OCI-LY3 (cell line): ENCODE measurements at regions not wholly inside any gene's neighbourhood (a gene's known extent, or its start where the extent isn't known, plus 50 kb on each side); places are given as distances from the start of the nearest gene placed in this dataset.

ENCODE experiments used
- H2AFZ ChIP-seq: fragments of 200-600, 300-600 bp; shearing (Covaris generic); 2 replicates; pipeline ENCODE4 v1.6.0; 2014; ENCODE audit warnings: antibody characterized with exemption, low read depth, low read length
- H3K27ac ChIP-seq: fragments of 200-600, 300-600 bp; sonication (generic); 2 replicates; pipeline ENCODE4 v1.5.1; 2014; ENCODE audit warnings: mild to moderate bottlenecking, low read length, moderate library complexity, mixed read lengths
- H3K27me3 ChIP-seq: fragments of 200-600, 300-600 bp; sonication (generic); 2 replicates; pipeline ENCODE4 v1.6.1; 2014; ENCODE audit warnings: low read depth, low read length, mixed read lengths
- H3K36me3 ChIP-seq: fragments of 200-600, 300-600 bp; sonication (generic); replicated peaks from 2 replicates; pipeline ENCODE3; 2014; ENCODE audit warnings: low read depth, low read length, mixed read lengths
- H3K4me1 ChIP-seq: fragments of 300-600, 200-600 bp; sonication (generic); 2 replicates; pipeline ENCODE4 v1.6.1; 2014; ENCODE audit warnings: low read length, mixed read lengths
- H3K4me2 ChIP-seq: fragments of 200-600, 300-600 bp; sonication (generic); 2 replicates; pipeline ENCODE4 v1.6.1; 2014; ENCODE audit warnings: low read length, mixed read lengths
- H3K4me3 ChIP-seq: fragments of 300-600, 200-600 bp; sonication (generic); 2 replicates; pipeline ENCODE4 v1.5.1; 2014; ENCODE audit warnings: antibody characterized with exemption, mild to moderate bottlenecking, low read length, moderate library complexity
- H3K79me2 ChIP-seq: fragments of 300-600, 200-600 bp; shearing (Covaris generic); 2 replicates; pipeline ENCODE4 v1.6.1; 2014; ENCODE audit warnings: mild to moderate bottlenecking, low read length, mixed read lengths
- H3K9ac ChIP-seq: fragments of 300-600, 200-600 bp; shearing (Covaris generic); 2 replicates; pipeline ENCODE4 v1.6.0; 2014; ENCODE audit warnings: mild to moderate bottlenecking, low read length, moderate library complexity
- H3K9me3 ChIP-seq: fragments of 200-600, 300-600 bp; shearing (Covaris generic); 2 replicates; pipeline ENCODE4 v1.6.1; 2014; ENCODE audit warnings: low read length, mixed read lengths; ENCODE audit not compliant: insufficient read depth
- H4K20me1 ChIP-seq: fragments of 200-600, 300-600 bp; sonication (generic); 2 replicates; pipeline ENCODE4 v1.6.1; 2016; ENCODE audit warnings: low read length, mixed read lengths; ENCODE audit not compliant: insufficient read depth
- CTCF ChIP-seq: fragments of 200-600, 300-600 bp; sonication (generic); IDR thresholded peaks from 2 replicates; pipeline ENCODE4 v1.5.1; 2014; ENCODE audit warnings: antibody characterized with exemption, low read length, low read depth
- EZH2phosphoT487 ChIP-seq: fragments of 200-600 bp; shearing (Covaris generic); IDR thresholded peaks from 2 replicates; pipeline ENCODE4 v1.6.1; 2018; ENCODE audit warnings: antibody characterized with exemption, mixed run types, low read depth

DNA sequence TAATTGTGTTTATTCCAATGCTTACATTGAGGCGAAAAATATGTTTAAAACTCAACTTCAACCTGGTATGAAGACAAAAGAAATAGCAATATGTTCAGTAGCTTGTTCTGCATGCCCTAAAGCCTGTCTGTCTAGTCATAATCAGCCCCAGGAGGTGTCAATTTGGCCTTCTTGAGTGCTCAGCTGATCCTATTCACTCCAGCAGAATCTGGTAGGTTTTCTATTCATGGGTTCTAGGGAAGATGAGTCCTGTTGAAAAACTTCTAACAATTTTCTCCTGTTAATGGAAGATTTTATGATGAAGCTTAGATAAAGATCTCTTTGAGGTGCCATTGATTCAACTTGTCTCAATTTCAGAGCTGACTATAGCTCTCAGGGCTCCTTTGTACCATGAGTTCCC is 402.0 kb upstream of the UBE2E3 start:
- Histone ChIP-seq H3K9ac (no peak overlapping the region), H2AFZ (no peak overlapping the region), H3K79me2 (no peaks in the 10 kb centered on the region), H3K4me1 (peaks cover 2% of the 10 kb centered on the region), H4K20me1 (no peaks in the 10 kb centered on the region), H3K4me3 (no peak overlapping the region), H3K27ac (no peak overlapping the region), H3K36me3 (no peaks in the 10 kb centered on the region), H3K27me3 (no peaks in the 10 kb centered on the region), H3K4me2 (no peak overlapping the region), H3K9me3 (no peaks in the 10 kb centered on the region)
- TF ChIP-seq CTCF (no peak), EZH2phosphoT487 (no peak)

- no peak overlapping the region for H2AFZ ChIP-seq
- H3K4me1 ChIP-seq = no peaks in the 10 kb centered on the region
- no peaks in the 10 kb centered on the region for H4K20me1 ChIP-seq
- no peaks in the 10 kb centered on the region for H3K79me2 ChIP-seq
- TF ChIP-seq CTCF = no peak
- TF ChIP-seq EZH2phosphoT487 = no peak
- no peaks in the 10 kb centered on the region for H3K27me3 ChIP-seq
- no peaks in the 10 kb centered on the region for H3K36me3 ChIP-seq
- H3K27ac ChIP-seq = no peak overlapping the region
- no peaks in the 10 kb centered on the region for H3K9me3 ChIP-seq
- no peak overlapping the region for H3K4me2 ChIP-seq
- no peak overlapping the region for H3K9ac ChIP-seq
- H3K4me3 ChIP-seq = no peak overlapping the region
Measured at GRCh38 chr2:180577567-180577966, 402.8 kb upstream of the UBE2E3 start.

DNA sequence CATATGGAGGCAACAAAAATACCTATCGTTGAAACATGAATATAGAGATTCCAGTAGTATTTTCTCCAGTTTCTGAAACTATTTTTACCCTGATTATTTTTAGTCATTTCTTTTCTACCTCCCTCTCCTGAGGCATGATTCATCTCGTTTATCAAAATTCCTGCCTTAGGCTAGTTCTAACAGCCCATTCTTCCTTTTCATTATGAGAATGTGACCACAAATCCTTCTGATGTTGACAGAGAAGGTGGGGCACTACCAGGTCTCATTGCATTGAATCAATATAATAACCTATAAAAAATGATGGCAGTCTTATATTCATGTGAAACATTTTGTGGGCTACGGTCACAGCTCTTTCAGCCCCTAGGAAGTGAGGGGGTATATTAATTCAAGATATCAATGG is 406.5 kb upstream of the UBE2E3 start:
- Histone ChIP-seq H3K4me3 (no peak overlapping the region), H2AFZ (no peak overlapping the region), H3K36me3 (no peaks in the 10 kb centered on the region), H4K20me1 (no peaks in the 10 kb centered on the region), H3K9me3 (no peaks in the 10 kb centered on the region), H3K79me2 (no peaks in the 10 kb centered on the region), H3K27me3 (no peaks in the 10 kb centered on the region), H3K9ac (no peak overlapping the region), H3K4me1 (no peaks in the 10 kb centered on the region), H3K4me2 (no peak overlapping the region), H3K27ac (no peak overlapping the region)
- TF ChIP-seq EZH2phosphoT487 (no peak), CTCF (no peak)

DNA sequence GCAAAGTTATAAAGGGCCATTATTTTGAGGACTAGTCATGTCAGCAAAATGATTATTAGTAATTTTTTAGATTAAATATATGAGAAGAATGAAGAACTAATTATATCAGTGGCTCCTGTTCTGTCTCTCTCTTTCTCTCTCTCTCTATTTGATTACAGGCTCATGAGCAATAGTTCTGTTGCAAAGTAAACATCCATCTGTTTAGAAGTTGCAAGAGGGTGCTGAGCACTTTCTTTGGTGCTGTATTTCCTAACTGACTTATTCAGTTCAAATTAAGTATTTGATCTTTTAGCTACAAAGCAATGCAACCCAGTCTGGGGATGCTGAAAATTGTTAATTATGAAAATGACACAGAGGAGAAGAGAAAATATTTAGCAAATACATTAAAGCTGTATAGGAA is 408.1 kb upstream of the UBE2E3 start:
- H3K27me3 ChIP-seq = no peaks in the 10 kb centered on the region
- TF ChIP-seq CTCF = no peak
- TF ChIP-seq EZH2phosphoT487 = no peak
- H4K20me1 ChIP-seq = no peaks in the 10 kb centered on the region
- no peaks in the 10 kb centered on the region for H3K4me1 ChIP-seq
- H2AFZ ChIP-seq = no peak overlapping the region
- H3K79me2 ChIP-seq = no peaks in the 10 kb centered on the region
- no peak overlapping the region for H3K4me3 ChIP-seq
- H3K9me3 ChIP-seq = no peaks in the 10 kb centered on the region
- no peak overlapping the region for H3K27ac ChIP-seq
- no peak overlapping the region for H3K4me2 ChIP-seq
- no peak overlapping the region for H3K9ac ChIP-seq
- H3K36me3 ChIP-seq = no peaks in the 10 kb centered on the region
